Activated B cell treated with CpG ODN at 0.5 μM for 24 hours (primary cell): ENCODE measurements at regions not wholly inside any gene's neighbourhood (a gene's known extent, or its start where the extent isn't known, plus 50 kb on each side); places are given as distances from the start of the nearest gene placed in this dataset.

Experiments used
- ATAC-seq: fragments of 200-7000 bp; cut with Tn5 transposase; one replicate; pipeline ENCODE4 v1.10.0; 2021; ENCODE audit warnings: low read depth, mild to moderate bottlenecking, moderate library complexity
- CTCF ChIA-PET: fragments of 350-600 bp; sonication (Branson Sonifier 250); formaldehyde crosslinking; loops from one replicate; lab custom pipeline; 2021; ENCODE audit warnings: antibody characterized with exemption; lab: Charles Lee
- POLR2A ChIA-PET: fragments of 350-600 bp; sonication (Branson Sonifier 250); formaldehyde crosslinking; loops from one replicate; lab custom pipeline; 2021; ENCODE audit warnings: antibody characterized with exemption; lab: Charles Lee
- DNase-seq: peaks from one replicate; pipeline ENCODE4 v3.0.0; 2022
- H3K27ac Mint-ChIP-seq: one replicate; pipeline ENCODE4 v1.8.0; 2020; ENCODE audit warnings: mixed read lengths
- H3K27me3 Mint-ChIP-seq: one replicate; pipeline ENCODE4 v1.8.0; 2021; ENCODE audit warnings: mixed read lengths
- H3K36me3 Mint-ChIP-seq: one replicate; pipeline ENCODE4 v1.8.0; 2021; ENCODE audit warnings: low read depth, mixed read lengths
- H3K4me1 Mint-ChIP-seq: one replicate; pipeline ENCODE4 v1.8.0; 2021; ENCODE audit warnings: mixed read lengths
- H3K4me3 Mint-ChIP-seq: one replicate; pipeline ENCODE4 v1.8.0; 2020; ENCODE audit warnings: mild to moderate bottlenecking, mixed read lengths
- H3K9me3 Mint-ChIP-seq: one replicate; pipeline ENCODE4 v1.8.0; 2020; ENCODE audit warnings: mixed read lengths
- intact Hi-C: fragments of 100-400 bp; cut with micrococcal nuclease; formaldehyde crosslinking; loops from one replicate; pipeline ENCODE4 v1.15.1; 2024
- TF ChIP-seq, protein P1 (sequence below): fragments of 200-600 bp; IDR thresholded peaks from one replicate; pipeline ENCODE4 v1.8.0; 2022; ENCODE audit warnings: antibody characterized with exemption, mild to moderate bottlenecking

GRCh38 chr2:176643646-176644045 lies 374.4 kb downstream of the MTX2 start:
- CTCF ChIA-PET, result interaction anchor here (1.1 kb wide), 1 partner anchor 9 kb away, joined by 3 read pairs; no protein-coding TSS in a partner anchor
- H3K4me1 Mint-ChIP-seq, result no peaks in the 10 kb centered on the region
- POLR2A ChIA-PET, result interaction anchor here (0.5 kb wide), 1 partner anchor 569 kb away, joined by 3 read pairs; the partner anchor contains the start of gene HNRNPA3
- no peak overlapping the region for H3K4me3 Mint-ChIP-seq
- H3K36me3 Mint-ChIP-seq, result no peaks in the 10 kb centered on the region
- TF ChIP-seq, protein P1, sequence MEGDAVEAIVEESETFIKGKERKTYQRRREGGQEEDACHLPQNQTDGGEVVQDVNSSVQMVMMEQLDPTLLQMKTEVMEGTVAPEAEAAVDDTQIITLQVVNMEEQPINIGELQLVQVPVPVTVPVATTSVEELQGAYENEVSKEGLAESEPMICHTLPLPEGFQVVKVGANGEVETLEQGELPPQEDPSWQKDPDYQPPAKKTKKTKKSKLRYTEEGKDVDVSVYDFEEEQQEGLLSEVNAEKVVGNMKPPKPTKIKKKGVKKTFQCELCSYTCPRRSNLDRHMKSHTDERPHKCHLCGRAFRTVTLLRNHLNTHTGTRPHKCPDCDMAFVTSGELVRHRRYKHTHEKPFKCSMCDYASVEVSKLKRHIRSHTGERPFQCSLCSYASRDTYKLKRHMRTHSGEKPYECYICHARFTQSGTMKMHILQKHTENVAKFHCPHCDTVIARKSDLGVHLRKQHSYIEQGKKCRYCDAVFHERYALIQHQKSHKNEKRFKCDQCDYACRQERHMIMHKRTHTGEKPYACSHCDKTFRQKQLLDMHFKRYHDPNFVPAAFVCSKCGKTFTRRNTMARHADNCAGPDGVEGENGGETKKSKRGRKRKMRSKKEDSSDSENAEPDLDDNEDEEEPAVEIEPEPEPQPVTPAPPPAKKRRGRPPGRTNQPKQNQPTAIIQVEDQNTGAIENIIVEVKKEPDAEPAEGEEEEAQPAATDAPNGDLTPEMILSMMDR, result no peak
- ATAC-seq, result no peak
- DNase-seq, result no peak
- no peak overlapping the region for H3K27ac Mint-ChIP-seq
- no peaks in the 10 kb centered on the region for H3K9me3 Mint-ChIP-seq
- intact Hi-C loops, result no loop called here
- H3K27me3 Mint-ChIP-seq, result peaks cover 53% of the 10 kb centered on the region

DNA sequence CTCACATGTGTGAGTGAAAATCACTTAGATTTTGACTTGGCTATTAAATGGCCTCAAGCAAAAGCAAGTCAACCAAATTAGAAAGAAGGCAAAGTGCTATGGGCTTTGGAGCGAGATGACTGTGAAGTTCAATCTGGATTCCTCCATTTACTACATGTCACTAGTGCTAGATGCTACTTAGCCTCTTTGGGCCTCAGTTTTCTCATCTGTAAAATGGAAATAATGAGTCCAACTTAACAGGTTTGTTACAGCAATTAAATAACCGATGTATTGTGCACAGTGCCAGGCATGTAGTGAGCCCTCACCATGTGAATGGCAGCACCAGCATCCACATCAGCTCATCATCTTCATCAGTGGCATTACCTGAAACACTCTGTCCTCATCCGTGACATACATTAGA lies 376.3 kb downstream of the MTX2 start:
- intact Hi-C loops, result no loop called here
- H3K4me3 Mint-ChIP-seq, result no peak overlapping the region
- POLR2A ChIA-PET, result no interaction called here
- CTCF ChIA-PET, result no interaction called here
- no peak overlapping the region for H3K27ac Mint-ChIP-seq
- no peaks in the 10 kb centered on the region for H3K36me3 Mint-ChIP-seq
- H3K4me1 Mint-ChIP-seq, result no peaks in the 10 kb centered on the region
- ATAC-seq (no peak), DNase-seq (no peak)
- TF ChIP-seq, protein P1, result no peak
- H3K9me3 Mint-ChIP-seq, result no peaks in the 10 kb centered on the region
- peaks cover 44% of the 10 kb centered on the region for H3K27me3 Mint-ChIP-seq

DNA sequence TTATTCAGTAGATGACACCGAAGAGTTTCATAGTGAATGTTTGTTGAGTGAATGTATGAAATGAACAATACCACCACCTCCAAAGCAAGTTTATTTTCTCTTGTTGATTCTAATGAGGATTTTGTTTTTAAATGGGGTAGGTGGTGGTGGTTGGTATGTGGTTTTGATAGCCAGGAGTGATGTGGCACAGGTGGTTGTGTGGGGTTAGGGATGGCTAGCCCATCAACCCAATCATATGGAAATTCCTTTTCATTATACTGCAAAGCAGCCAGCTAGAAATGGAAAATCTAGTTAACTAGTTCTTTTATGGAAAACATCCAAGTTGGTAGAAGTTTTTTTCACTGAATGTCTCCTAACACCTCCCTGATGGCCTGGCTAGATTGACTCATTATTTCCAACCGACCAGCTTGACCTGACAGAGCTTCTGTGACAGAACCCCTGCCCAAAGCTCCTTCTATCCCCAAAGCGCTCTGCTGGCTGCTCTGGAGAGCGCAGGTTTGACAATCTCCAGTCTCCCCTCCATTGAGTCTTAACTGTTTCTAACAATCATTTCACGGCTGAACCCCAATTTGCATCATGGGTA lies 376.9 kb downstream of the MTX2 start:
- Mint-ChIP-seq H3K4me3 (no peak overlapping the region), H3K4me1 (no peaks in the 10 kb centered on the region), H3K9me3 (no peaks in the 10 kb centered on the region), H3K27ac (no peak overlapping the region), H3K27me3 (peaks cover 38% of the 10 kb centered on the region), H3K36me3 (no peaks in the 10 kb centered on the region)
- TF ChIP-seq, protein P1, result no peak
- POLR2A ChIA-PET, result no interaction called here
- DNase-seq, result no peak
- CTCF ChIA-PET, result no interaction called here
- intact Hi-C loops, result no loop called here
- no peak for ATAC-seq

DNA sequence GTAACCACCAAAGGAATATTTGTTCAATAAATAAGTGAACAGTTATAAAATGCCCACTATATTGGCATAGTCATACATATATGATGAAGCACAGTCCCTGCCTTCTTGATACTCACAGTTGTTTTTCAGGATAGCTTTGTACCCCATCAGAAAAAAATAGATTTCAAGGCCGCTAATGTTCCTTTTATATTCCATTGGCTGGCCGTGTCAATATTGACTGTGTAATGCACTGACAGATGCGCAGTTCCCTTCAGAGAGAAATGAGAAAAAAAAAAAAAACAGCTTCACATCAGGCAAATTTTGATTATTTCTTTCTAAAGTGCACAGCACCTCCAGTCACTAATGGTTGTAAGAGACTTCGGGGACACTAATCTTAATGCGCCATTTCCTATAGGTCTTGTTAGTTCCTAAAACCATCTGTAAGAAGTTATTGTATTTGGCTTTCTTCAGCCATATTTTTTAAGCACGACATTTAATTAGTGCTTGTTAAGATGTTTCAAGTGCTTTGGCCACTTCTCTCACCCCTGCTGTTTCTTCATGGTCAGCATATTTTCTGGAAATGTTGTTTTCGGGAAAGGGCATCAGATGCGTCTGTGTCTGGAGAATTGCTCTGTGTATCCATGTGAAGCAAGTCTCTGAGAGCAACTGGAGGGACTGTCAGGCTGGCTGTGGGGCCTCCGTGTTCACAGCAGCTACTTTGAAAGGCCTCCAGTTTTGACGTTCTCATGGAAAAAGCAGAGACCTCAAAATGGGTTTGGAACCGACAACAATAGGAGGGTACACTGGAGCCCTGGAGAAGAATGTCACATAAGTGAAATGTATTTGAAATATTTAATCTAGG lies 378.3 kb downstream of the MTX2 start:
- no peak for ATAC-seq
- intact Hi-C loops, result no loop called here
- Mint-ChIP-seq H3K4me3 (no peak overlapping the region), H3K9me3 (no peaks in the 10 kb centered on the region), H3K4me1 (no peaks in the 10 kb centered on the region), H3K27me3 (peaks cover 36% of the 10 kb centered on the region), H3K27ac (no peak overlapping the region), H3K36me3 (no peaks in the 10 kb centered on the region)
- ChIA-PET POLR2A (no interaction called here), CTCF (no interaction called here)
- DNase-seq, result no peak
- TF ChIP-seq, protein P1, result no peak

DNA sequence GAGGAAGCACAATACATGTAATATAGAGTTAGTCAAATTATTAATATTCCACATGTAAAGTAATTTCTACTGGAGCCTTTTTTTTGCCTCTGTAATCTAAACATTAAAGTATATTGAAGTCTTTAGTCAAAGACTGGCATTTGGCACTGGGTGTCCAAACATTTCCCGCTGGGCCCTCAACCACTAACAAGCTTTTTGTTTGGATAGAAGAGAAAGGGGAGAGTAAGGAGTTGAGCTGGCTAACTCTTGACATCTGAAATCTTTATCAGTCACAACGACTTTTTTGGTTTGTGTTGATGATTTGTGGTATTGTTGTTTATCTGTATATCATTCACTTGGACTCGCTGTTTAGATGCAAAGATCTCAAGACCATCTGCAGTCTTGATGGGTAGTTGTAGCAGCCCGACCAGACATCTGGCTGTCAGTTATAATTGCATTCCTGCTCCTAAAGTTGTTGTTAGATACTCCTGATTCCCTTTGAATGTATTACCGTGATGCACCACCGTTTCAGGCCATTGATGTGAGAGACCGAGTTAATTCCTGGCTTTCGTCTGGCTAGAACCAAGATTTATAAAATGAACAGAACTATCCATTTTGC lies 379.6 kb downstream of the MTX2 start:
- ChIA-PET POLR2A (no interaction called here), CTCF (interaction anchor here (1.4 kb wide), 1 partner anchor 438 kb away, joined by 3 read pairs; no protein-coding TSS in a partner anchor)
- TF ChIP-seq, protein P1, result no peak
- H3K9me3 Mint-ChIP-seq, result no peaks in the 10 kb centered on the region
- intact Hi-C loops, result no loop called here
- no peaks in the 10 kb centered on the region for H3K36me3 Mint-ChIP-seq
- H3K27me3 Mint-ChIP-seq, result peaks cover 30% of the 10 kb centered on the region
- ATAC-seq, result no peak
- no peak overlapping the region for H3K4me3 Mint-ChIP-seq
- no peak for DNase-seq
- H3K27ac Mint-ChIP-seq, result no peak overlapping the region
- H3K4me1 Mint-ChIP-seq, result no peaks in the 10 kb centered on the region
